PC-3 (cell line): ENCODE measurements at regions not wholly inside any gene's neighbourhood (a gene's known extent, or its start where the extent isn't known, plus 50 kb on each side); places are given as distances from the start of the nearest gene placed in this dataset.
A peak's percentile ranks its signal among the peaks of the same experiment; 100 is the strongest.

Source experiments
- ATAC-seq: fragments of 200-7000 bp; cut with Tn5 transposase; 2 replicates; pipeline ENCODE4 v1.9.1; 2020; ENCODE audit warnings: mild to moderate bottlenecking, moderate library complexity
- BruUV-seq: library from RNA; stranded (reverse); fragments of 400-500 nt; replicated peaks from 2 replicates; lab custom pipeline; 2021; lab: Mats Ljungman, UMichigan
- CTCF ChIA-PET: fragments of 300-600 bp; sonication (Branson Sonifier 250); formaldehyde crosslinking; loops from one replicate; lab custom pipeline; 2022; ENCODE audit warnings: antibody characterized with exemption; lab: Charles Lee
- POLR2A ChIA-PET: fragments of 300-600 bp; sonication (Branson Sonifier 250); formaldehyde crosslinking; loops from one replicate; lab custom pipeline; 2022; ENCODE audit warnings: antibody characterized with exemption; ENCODE audit not compliant: unreplicated experiment; lab: Charles Lee
- DNase-seq: peaks from one replicate; pipeline ENCODE4 v3.0.0-alpha.2; 2015
- H2AFZ ChIP-seq: fragments of 300-600 bp; sonication (generic); 2 replicates; pipeline ENCODE4 v1.6.0; 2016; ENCODE audit warnings: antibody characterized with exemption, low read length
- H3F3A ChIP-seq: fragments of 300-600 bp; sonication (generic); one replicate; pipeline ENCODE4 v1.6.0; 2017; ENCODE audit warnings: antibody characterized with exemption, low read length, control low read depth, mild to moderate bottlenecking; ENCODE audit not compliant: unreplicated experiment
- H3K27ac ChIP-seq: fragments of 300-600 bp; sonication (generic); 2 replicates; pipeline ENCODE4 v1.5.1; 2016; ENCODE audit warnings: mild to moderate bottlenecking, low read length
- H3K27me3 ChIP-seq: fragments of 300-600 bp; sonication (generic); 2 replicates; pipeline ENCODE4 v1.6.1; 2016; ENCODE audit warnings: low read length, mixed read lengths
- H3K36me3 ChIP-seq: fragments of 300-600 bp; sonication (generic); 2 replicates; pipeline ENCODE4 v1.6.1; 2016; ENCODE audit warnings: low read depth, mixed run types, low read length, mixed read lengths
- H3K4me1 ChIP-seq: fragments of 300-600 bp; sonication (generic); 2 replicates; pipeline ENCODE4 v1.5.1; 2016; ENCODE audit warnings: low read length; ENCODE audit not compliant: insufficient read depth
- H3K4me2 ChIP-seq: fragments of 300-600 bp; sonication (generic); 2 replicates; pipeline ENCODE4 v1.6.0; 2016; ENCODE audit warnings: low read length
- H3K4me3 ChIP-seq: fragments of 300-600 bp; sonication (generic); 2 replicates; pipeline ENCODE4 v1.5.1; 2016; ENCODE audit warnings: mild to moderate bottlenecking, low read length, mixed read lengths
- H3K79me2 ChIP-seq: fragments of 300-600 bp; sonication (generic); 2 replicates; pipeline ENCODE4 v1.6.1; 2017; ENCODE audit warnings: low read length, mixed read lengths
- H3K9ac ChIP-seq: fragments of 300-600 bp; sonication (generic); 2 replicates; pipeline ENCODE4 v1.6.0; 2016; ENCODE audit warnings: mild to moderate bottlenecking, low read length
- H3K9me2 ChIP-seq: fragments of 300-600 bp; sonication (generic); replicated peaks from 2 replicates; pipeline ENCODE4 v1.6.1; 2016; ENCODE audit warnings: mixed run types, low read length, mixed read lengths
- H3K9me3 ChIP-seq: fragments of 300-600 bp; sonication (generic); 2 replicates; pipeline ENCODE4 v1.6.1; 2016; ENCODE audit warnings: low read length, mixed read lengths
- H4K20me1 ChIP-seq: fragments of 300-600 bp; sonication (generic); 2 replicates; pipeline ENCODE4 v1.6.1; 2016; ENCODE audit warnings: low read length, mixed read lengths
- CTCF ChIP-seq: fragments of 300-600 bp; sonication (generic); conservative IDR thresholded peaks from 2 replicates; pipeline ENCODE4 v1.5.1; 2017; ENCODE audit warnings: antibody characterized with exemption, low read depth, mild to moderate bottlenecking, low read length
- EZH2 ChIP-seq: fragments of 300-600 bp; sonication (generic); IDR thresholded peaks from one replicate; pipeline ENCODE4 v1.6.1; 2017; ENCODE audit warnings: antibody characterized with exemption, mild to moderate bottlenecking, low read length; ENCODE audit not compliant: unreplicated experiment
- EZH2phosphoT487 ChIP-seq: fragments of 300-600 bp; sonication (generic); IDR thresholded peaks from 2 replicates; pipeline ENCODE4 v1.6.1; 2018; ENCODE audit warnings: mild to moderate bottlenecking, antibody characterized with exemption, low read length, borderline replicate concordance
- intact Hi-C: fragments of 100-400 bp; cut with micrococcal nuclease; formaldehyde crosslinking; loops from 2 replicates; pipeline ENCODE4 v1.9.0; 2023

DNA sequence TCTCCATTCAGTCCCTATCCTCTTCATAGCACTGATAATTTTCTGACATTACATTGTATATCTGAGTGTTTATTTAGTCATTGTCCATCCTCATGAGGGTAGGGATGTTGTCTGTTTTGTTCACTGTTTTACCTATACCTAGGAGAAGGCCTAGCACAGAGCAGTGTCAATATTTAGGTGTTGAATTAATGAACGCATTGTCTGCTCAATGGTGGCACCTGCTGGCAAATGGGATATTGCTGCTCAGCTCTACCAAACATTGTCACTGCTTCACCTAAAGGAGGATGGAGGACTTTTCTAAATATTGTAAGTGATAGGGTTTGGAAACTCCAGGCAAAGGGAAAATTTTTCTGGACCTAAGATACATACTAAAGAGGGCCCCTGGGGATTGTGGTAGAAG, 243.9 kb downstream of the RRAGC start:
- intact Hi-C loops = no loop called here
- H3K4me1 ChIP-seq = no peaks in the 10 kb centered on the region
- ATAC-seq (no peak), DNase-seq (peak; percentile 8)
- no peak for TF ChIP-seq EZH2
- TF ChIP-seq CTCF = peak; percentile 51
- no peak overlapping the region for H2AFZ ChIP-seq
- no peak overlapping the region for H3K9ac ChIP-seq
- no peak overlapping the region for H3K4me2 ChIP-seq
- no peak overlapping the region for H3K27ac ChIP-seq
- peaks cover 45% of the 10 kb centered on the region for H3K27me3 ChIP-seq
- no peak overlapping the region for H3K4me3 ChIP-seq
- 0 out of 2 replicates have a peak, but pooled peaks cover 5% of the 10 kb centered on the region for H3K9me3 ChIP-seq
- H3K9me2 ChIP-seq = no peaks in the 10 kb centered on the region
- H3K36me3 ChIP-seq = no peaks in the 10 kb centered on the region
- H4K20me1 ChIP-seq = no peaks in the 10 kb centered on the region
- ChIA-PET POLR2A (no interaction called here), CTCF (no interaction called here)
- no peaks in the 10 kb centered on the region for H3K79me2 ChIP-seq
- no TSS peak for BruUV-seq
- H3F3A ChIP-seq = no peaks in the 10 kb centered on the region

- no peak overlapping the region for H2AFZ ChIP-seq
- intact Hi-C loops = no loop called here
- peaks cover 52% of the 10 kb centered on the region for H3K27me3 ChIP-seq
- H3K9ac ChIP-seq = no peak overlapping the region
- DNase-seq = no peak
- no peaks in the 10 kb centered on the region for H4K20me1 ChIP-seq
- H3K4me2 ChIP-seq = no peak overlapping the region
- ChIA-PET CTCF (no interaction called here), POLR2A (no interaction called here)
- H3K4me3 ChIP-seq = no peak overlapping the region
- no peaks in the 10 kb centered on the region for H3F3A ChIP-seq
- H3K79me2 ChIP-seq = no peaks in the 10 kb centered on the region
- no peak overlapping the region for H3K27ac ChIP-seq
- no peak for ATAC-seq
- no TSS peak for BruUV-seq
- 0 out of 2 replicates have a peak, but pooled peaks cover 5% of the 10 kb centered on the region for H3K9me3 ChIP-seq
- no peaks in the 10 kb centered on the region for H3K36me3 ChIP-seq
- TF ChIP-seq EZH2 (no peak), EZH2phosphoT487 (no peak), CTCF (no peak)
- no peaks in the 10 kb centered on the region for H3K4me1 ChIP-seq
- H3K9me2 ChIP-seq = no peaks in the 10 kb centered on the region
Observed at GRCh38 chr1:38614861-38615260, 244.7 kb downstream of the RRAGC start.

- BruUV-seq = no TSS peak
- ATAC-seq = no peak
- H3K4me1 ChIP-seq = no peaks in the 10 kb centered on the region
- CTCF ChIA-PET = no interaction called here
- H3K27me3 ChIP-seq = peaks cover 56% of the 10 kb centered on the region
- H3K9me2 ChIP-seq = no peaks in the 10 kb centered on the region
- H3K9ac ChIP-seq = no peak overlapping the region
- no peak overlapping the region for H3K4me3 ChIP-seq
- 0 out of 2 replicates have a peak, but pooled peaks cover 5% of the 10 kb centered on the region for H3K9me3 ChIP-seq
- TF ChIP-seq EZH2 = no peak
- no peak for TF ChIP-seq EZH2phosphoT487
- TF ChIP-seq CTCF = no peak
- intact Hi-C loops = no loop called here
- no peaks in the 10 kb centered on the region for H4K20me1 ChIP-seq
- H3K36me3 ChIP-seq = no peaks in the 10 kb centered on the region
- H3K4me2 ChIP-seq = no peak overlapping the region
- H3F3A ChIP-seq = no peaks in the 10 kb centered on the region
- H3K79me2 ChIP-seq = no peaks in the 10 kb centered on the region
- no peak for DNase-seq
- H2AFZ ChIP-seq = no peak overlapping the region
- POLR2A ChIA-PET = no interaction called here
- H3K27ac ChIP-seq = no peak overlapping the region
Observed at GRCh38 chr1:38613996-38614395, 245.6 kb downstream of the RRAGC start.
